WTC11 (cell line): ENCODE measurements at regions not wholly inside any gene's neighbourhood (a gene's known extent, or its start where the extent isn't known, plus 50 kb on each side); places are given as distances from the start of the nearest gene placed in this dataset.

Source experiments
- ATF1 ChIP-seq: sonication (generic); formaldehyde crosslinking; IDR thresholded peaks from 2 replicates; pipeline ENCODE4 v1.8.1; 2023; ENCODE audit warnings: mild to moderate bottlenecking, moderate library complexity, missing genetic modification reagents
- CBFB ChIP-seq: sonication (generic); formaldehyde crosslinking; IDR thresholded peaks from 2 replicates; pipeline ENCODE4 v1.8.1; 2022; ENCODE audit warnings: mild to moderate bottlenecking, low read depth, missing genetic modification reagents
- CREB1 ChIP-seq: sonication (generic); formaldehyde crosslinking; IDR thresholded peaks from 2 replicates; pipeline ENCODE4 v1.8.0; 2023; ENCODE audit warnings: mild to moderate bottlenecking, missing genetic modification reagents
- GTF2I ChIP-seq: fragments of 250-450 bp; sonication (Bioruptor Pico); conservative IDR thresholded peaks from 2 replicates; pipeline ENCODE4 v1.4.0; 2021; ENCODE audit warnings: mild to moderate bottlenecking
- JAZF1 ChIP-seq: fragments of 250-450 bp; sonication (Bioruptor Pico); IDR thresholded peaks from 2 replicates; pipeline ENCODE4 v1.9.0; 2021; ENCODE audit warnings: moderate library complexity, mild to moderate bottlenecking, inconsistent platforms
- JUN ChIP-seq: sonication (generic); formaldehyde crosslinking; IDR thresholded peaks from 2 replicates; pipeline ENCODE4 v1.8.0; 2023; ENCODE audit warnings: mild to moderate bottlenecking, missing genetic modification reagents
- MYBL2 ChIP-seq: sonication (generic); formaldehyde crosslinking; IDR thresholded peaks from 2 replicates; pipeline ENCODE4 v1.8.1; 2023; ENCODE audit warnings: mild to moderate bottlenecking, moderate library complexity, missing genetic modification reagents
- NFATC4 ChIP-seq: fragments of 250-450 bp; sonication (Bioruptor Pico); IDR thresholded peaks from 2 replicates; pipeline ENCODE4 v1.9.0; 2021; ENCODE audit warnings: mild to moderate bottlenecking
- NR3C1 ChIP-seq: sonication (generic); formaldehyde crosslinking; conservative IDR thresholded peaks from 2 replicates; pipeline ENCODE4 v1.8.1; 2023; ENCODE audit warnings: low read depth, mild to moderate bottlenecking, missing genetic modification reagents
- TEAD1 ChIP-seq: sonication (generic); formaldehyde crosslinking; IDR thresholded peaks from 2 replicates; pipeline ENCODE4 v1.8.0; 2022; ENCODE audit warnings: mild to moderate bottlenecking, missing genetic modification reagents
- ZNF263 ChIP-seq: sonication (generic); formaldehyde crosslinking; IDR thresholded peaks from 2 replicates; pipeline ENCODE4 v1.8.1; 2022; ENCODE audit warnings: low read depth, mild to moderate bottlenecking, moderate library complexity, missing genetic modification reagents
- TF ChIP-seq, protein P1 (sequence below): sonication (generic); formaldehyde crosslinking; IDR thresholded peaks from 2 replicates; pipeline ENCODE4 v1.8.0; 2023; ENCODE audit warnings: missing genetic modification reagents, mild to moderate bottlenecking, borderline replicate concordance
- TF ChIP-seq, protein P2 (sequence below): sonication (generic); formaldehyde crosslinking; IDR thresholded peaks from 2 replicates; pipeline ENCODE4 v1.8.0; 2022; ENCODE audit warnings: missing genetic modification reagents
- TF ChIP-seq, protein P3 (sequence below): fragments of 250-450 bp; sonication (Bioruptor Pico); IDR thresholded peaks from 2 replicates; pipeline ENCODE4 v1.9.0; 2021; ENCODE audit warnings: mild to moderate bottlenecking, borderline replicate concordance
- TF ChIP-seq, protein P4 (sequence below): sonication (generic); formaldehyde crosslinking; IDR thresholded peaks from 2 replicates; pipeline ENCODE4 v1.8.1; 2023; ENCODE audit warnings: mild to moderate bottlenecking, missing genetic modification reagents, borderline replicate concordance
- TF ChIP-seq, protein P5 (sequence below): sonication (generic); formaldehyde crosslinking; IDR thresholded peaks from 2 replicates; pipeline ENCODE4 v1.8.1; 2023; ENCODE audit warnings: mild to moderate bottlenecking, missing genetic modification reagents

DNA sequence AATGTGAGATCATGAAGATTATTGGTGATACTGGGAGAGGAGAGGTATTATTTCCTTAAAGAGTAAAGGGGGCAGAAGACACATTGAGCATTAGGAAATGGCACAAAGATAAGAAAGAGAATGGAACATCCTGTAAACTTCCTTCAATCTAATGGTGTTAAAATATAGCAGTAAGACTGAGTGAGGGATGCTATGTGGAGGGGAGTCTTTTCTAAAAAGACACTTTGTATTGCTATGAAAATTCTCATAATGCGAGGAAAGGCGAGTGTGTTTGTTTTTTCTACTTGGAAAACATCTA is 405.2 kb downstream of the ARL4A start (continued):
- TF ChIP-seq, protein P1, sequence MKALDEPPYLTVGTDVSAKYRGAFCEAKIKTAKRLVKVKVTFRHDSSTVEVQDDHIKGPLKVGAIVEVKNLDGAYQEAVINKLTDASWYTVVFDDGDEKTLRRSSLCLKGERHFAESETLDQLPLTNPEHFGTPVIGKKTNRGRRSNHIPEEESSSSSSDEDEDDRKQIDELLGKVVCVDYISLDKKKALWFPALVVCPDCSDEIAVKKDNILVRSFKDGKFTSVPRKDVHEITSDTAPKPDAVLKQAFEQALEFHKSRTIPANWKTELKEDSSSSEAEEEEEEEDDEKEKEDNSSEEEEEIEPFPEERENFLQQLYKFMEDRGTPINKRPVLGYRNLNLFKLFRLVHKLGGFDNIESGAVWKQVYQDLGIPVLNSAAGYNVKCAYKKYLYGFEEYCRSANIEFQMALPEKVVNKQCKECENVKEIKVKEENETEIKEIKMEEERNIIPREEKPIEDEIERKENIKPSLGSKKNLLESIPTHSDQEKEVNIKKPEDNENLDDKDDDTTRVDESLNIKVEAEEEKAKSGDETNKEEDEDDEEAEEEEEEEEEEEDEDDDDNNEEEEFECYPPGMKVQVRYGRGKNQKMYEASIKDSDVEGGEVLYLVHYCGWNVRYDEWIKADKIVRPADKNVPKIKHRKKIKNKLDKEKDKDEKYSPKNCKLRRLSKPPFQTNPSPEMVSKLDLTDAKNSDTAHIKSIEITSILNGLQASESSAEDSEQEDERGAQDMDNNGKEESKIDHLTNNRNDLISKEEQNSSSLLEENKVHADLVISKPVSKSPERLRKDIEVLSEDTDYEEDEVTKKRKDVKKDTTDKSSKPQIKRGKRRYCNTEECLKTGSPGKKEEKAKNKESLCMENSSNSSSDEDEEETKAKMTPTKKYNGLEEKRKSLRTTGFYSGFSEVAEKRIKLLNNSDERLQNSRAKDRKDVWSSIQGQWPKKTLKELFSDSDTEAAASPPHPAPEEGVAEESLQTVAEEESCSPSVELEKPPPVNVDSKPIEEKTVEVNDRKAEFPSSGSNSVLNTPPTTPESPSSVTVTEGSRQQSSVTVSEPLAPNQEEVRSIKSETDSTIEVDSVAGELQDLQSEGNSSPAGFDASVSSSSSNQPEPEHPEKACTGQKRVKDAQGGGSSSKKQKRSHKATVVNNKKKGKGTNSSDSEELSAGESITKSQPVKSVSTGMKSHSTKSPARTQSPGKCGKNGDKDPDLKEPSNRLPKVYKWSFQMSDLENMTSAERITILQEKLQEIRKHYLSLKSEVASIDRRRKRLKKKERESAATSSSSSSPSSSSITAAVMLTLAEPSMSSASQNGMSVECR (CRISPR knock-in tag) = no peak
- TF ChIP-seq, protein P2, sequence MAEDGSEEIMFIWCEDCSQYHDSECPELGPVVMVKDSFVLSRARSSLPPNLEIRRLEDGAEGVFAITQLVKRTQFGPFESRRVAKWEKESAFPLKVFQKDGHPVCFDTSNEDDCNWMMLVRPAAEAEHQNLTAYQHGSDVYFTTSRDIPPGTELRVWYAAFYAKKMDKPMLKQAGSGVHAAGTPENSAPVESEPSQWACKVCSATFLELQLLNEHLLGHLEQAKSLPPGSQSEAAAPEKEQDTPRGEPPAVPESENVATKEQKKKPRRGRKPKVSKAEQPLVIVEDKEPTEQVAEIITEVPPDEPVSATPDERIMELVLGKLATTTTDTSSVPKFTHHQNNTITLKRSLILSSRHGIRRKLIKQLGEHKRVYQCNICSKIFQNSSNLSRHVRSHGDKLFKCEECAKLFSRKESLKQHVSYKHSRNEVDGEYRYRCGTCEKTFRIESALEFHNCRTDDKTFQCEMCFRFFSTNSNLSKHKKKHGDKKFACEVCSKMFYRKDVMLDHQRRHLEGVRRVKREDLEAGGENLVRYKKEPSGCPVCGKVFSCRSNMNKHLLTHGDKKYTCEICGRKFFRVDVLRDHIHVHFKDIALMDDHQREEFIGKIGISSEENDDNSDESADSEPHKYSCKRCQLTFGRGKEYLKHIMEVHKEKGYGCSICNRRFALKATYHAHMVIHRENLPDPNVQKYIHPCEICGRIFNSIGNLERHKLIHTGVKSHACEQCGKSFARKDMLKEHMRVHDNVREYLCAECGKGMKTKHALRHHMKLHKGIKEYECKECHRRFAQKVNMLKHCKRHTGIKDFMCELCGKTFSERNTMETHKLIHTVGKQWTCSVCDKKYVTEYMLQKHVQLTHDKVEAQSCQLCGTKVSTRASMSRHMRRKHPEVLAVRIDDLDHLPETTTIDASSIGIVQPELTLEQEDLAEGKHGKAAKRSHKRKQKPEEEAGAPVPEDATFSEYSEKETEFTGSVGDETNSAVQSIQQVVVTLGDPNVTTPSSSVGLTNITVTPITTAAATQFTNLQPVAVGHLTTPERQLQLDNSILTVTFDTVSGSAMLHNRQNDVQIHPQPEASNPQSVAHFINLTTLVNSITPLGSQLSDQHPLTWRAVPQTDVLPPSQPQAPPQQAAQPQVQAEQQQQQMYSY (CRISPR knock-in tag) = no peak
- TF ChIP-seq JUN (CRISPR knock-in tag) (no peak), GTF2I (CRISPR knock-in tag) (no peak), CREB1 (CRISPR knock-in tag) (no peak), JAZF1 (no peak), ZNF263 (no peak), ATF1 (CRISPR knock-in tag) (no peak), NR3C1 (CRISPR knock-in tag) (no peak), CBFB (no peak), MYBL2 (CRISPR knock-in tag) (no peak), NFATC4 (CRISPR knock-in tag) (no peak), TEAD1 (CRISPR knock-in tag) (no peak)
- TF ChIP-seq, protein P3, sequence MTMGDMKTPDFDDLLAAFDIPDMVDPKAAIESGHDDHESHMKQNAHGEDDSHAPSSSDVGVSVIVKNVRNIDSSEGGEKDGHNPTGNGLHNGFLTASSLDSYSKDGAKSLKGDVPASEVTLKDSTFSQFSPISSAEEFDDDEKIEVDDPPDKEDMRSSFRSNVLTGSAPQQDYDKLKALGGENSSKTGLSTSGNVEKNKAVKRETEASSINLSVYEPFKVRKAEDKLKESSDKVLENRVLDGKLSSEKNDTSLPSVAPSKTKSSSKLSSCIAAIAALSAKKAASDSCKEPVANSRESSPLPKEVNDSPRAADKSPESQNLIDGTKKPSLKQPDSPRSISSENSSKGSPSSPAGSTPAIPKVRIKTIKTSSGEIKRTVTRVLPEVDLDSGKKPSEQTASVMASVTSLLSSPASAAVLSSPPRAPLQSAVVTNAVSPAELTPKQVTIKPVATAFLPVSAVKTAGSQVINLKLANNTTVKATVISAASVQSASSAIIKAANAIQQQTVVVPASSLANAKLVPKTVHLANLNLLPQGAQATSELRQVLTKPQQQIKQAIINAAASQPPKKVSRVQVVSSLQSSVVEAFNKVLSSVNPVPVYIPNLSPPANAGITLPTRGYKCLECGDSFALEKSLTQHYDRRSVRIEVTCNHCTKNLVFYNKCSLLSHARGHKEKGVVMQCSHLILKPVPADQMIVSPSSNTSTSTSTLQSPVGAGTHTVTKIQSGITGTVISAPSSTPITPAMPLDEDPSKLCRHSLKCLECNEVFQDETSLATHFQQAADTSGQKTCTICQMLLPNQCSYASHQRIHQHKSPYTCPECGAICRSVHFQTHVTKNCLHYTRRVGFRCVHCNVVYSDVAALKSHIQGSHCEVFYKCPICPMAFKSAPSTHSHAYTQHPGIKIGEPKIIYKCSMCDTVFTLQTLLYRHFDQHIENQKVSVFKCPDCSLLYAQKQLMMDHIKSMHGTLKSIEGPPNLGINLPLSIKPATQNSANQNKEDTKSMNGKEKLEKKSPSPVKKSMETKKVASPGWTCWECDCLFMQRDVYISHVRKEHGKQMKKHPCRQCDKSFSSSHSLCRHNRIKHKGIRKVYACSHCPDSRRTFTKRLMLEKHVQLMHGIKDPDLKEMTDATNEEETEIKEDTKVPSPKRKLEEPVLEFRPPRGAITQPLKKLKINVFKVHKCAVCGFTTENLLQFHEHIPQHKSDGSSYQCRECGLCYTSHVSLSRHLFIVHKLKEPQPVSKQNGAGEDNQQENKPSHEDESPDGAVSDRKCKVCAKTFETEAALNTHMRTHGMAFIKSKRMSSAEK (CRISPR knock-in tag) = no peak
- TF ChIP-seq, protein P4, sequence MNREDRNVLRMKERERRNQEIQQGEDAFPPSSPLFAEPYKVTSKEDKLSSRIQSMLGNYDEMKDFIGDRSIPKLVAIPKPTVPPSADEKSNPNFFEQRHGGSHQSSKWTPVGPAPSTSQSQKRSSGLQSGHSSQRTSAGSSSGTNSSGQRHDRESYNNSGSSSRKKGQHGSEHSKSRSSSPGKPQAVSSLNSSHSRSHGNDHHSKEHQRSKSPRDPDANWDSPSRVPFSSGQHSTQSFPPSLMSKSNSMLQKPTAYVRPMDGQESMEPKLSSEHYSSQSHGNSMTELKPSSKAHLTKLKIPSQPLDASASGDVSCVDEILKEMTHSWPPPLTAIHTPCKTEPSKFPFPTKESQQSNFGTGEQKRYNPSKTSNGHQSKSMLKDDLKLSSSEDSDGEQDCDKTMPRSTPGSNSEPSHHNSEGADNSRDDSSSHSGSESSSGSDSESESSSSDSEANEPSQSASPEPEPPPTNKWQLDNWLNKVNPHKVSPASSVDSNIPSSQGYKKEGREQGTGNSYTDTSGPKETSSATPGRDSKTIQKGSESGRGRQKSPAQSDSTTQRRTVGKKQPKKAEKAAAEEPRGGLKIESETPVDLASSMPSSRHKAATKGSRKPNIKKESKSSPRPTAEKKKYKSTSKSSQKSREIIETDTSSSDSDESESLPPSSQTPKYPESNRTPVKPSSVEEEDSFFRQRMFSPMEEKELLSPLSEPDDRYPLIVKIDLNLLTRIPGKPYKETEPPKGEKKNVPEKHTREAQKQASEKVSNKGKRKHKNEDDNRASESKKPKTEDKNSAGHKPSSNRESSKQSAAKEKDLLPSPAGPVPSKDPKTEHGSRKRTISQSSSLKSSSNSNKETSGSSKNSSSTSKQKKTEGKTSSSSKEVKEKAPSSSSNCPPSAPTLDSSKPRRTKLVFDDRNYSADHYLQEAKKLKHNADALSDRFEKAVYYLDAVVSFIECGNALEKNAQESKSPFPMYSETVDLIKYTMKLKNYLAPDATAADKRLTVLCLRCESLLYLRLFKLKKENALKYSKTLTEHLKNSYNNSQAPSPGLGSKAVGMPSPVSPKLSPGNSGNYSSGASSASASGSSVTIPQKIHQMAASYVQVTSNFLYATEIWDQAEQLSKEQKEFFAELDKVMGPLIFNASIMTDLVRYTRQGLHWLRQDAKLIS (CRISPR knock-in tag) = no peak
- TF ChIP-seq, protein P5, sequence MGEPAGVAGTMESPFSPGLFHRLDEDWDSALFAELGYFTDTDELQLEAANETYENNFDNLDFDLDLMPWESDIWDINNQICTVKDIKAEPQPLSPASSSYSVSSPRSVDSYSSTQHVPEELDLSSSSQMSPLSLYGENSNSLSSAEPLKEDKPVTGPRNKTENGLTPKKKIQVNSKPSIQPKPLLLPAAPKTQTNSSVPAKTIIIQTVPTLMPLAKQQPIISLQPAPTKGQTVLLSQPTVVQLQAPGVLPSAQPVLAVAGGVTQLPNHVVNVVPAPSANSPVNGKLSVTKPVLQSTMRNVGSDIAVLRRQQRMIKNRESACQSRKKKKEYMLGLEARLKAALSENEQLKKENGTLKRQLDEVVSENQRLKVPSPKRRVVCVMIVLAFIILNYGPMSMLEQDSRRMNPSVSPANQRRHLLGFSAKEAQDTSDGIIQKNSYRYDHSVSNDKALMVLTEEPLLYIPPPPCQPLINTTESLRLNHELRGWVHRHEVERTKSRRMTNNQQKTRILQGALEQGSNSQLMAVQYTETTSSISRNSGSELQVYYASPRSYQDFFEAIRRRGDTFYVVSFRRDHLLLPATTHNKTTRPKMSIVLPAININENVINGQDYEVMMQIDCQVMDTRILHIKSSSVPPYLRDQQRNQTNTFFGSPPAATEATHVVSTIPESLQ (CRISPR knock-in tag) = no peak
